D721Med (cell line): ENCODE measurements at regions not wholly inside any gene's neighbourhood (a gene's known extent, or its start where the extent isn't known, plus 50 kb on each side); places are given as distances from the start of the nearest gene placed in this dataset.
"Not testable (repeated sequence)": the region's sequence is repeated elsewhere in the genome, so short reads cannot be mapped to it uniquely, and the experiment has no call there.

ENCODE experiments used
- DNase-seq: peaks from one replicate; pipeline ENCODE4 v3.0.0; 2011; ENCODE audit warnings: low spot score; ENCODE audit not compliant: insufficient read length
- FAIRE-seq: peaks from 2 replicates; lab custom pipeline; 2011; peaks lifted over from hg19 to GRCh38; lab: Jason Lieb, UNC
- TF ChIP-seq, protein P1 (sequence below): IDR thresholded peaks from 2 replicates; pipeline ENCODE4 v1.5.1; 2012; ENCODE audit warnings: mild to moderate bottlenecking, control low read depth; ENCODE audit not compliant: insufficient read depth; ENCODE audit errors: missing control alignments

DNA sequence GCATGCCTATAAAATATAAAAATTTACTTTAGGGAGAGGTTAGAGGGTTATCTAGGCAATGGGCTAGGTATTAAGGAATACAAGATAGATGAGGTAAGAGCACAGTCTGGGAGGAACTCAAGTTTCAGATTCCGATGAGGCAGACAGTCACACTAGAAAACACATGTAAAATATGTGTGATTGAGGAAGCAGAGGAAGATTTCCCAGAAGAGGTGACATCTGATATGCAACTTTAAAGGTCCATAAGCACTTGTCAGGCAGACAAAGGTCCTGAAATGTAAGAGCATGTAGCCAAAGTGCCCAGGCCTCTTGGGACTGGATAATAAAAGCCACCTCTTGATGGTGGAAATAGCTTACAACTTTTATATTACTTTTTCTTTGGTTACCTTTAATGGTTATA, 81.1 kb upstream of the AADAT start:
- no peak for DNase-seq
- FAIRE-seq: no peak

GRCh38 chr4:170169699-170170098, 79.9 kb upstream of the AADAT start:
- DNase-seq (no peak), FAIRE-seq (no peak)
- TF ChIP-seq, protein P1, sequence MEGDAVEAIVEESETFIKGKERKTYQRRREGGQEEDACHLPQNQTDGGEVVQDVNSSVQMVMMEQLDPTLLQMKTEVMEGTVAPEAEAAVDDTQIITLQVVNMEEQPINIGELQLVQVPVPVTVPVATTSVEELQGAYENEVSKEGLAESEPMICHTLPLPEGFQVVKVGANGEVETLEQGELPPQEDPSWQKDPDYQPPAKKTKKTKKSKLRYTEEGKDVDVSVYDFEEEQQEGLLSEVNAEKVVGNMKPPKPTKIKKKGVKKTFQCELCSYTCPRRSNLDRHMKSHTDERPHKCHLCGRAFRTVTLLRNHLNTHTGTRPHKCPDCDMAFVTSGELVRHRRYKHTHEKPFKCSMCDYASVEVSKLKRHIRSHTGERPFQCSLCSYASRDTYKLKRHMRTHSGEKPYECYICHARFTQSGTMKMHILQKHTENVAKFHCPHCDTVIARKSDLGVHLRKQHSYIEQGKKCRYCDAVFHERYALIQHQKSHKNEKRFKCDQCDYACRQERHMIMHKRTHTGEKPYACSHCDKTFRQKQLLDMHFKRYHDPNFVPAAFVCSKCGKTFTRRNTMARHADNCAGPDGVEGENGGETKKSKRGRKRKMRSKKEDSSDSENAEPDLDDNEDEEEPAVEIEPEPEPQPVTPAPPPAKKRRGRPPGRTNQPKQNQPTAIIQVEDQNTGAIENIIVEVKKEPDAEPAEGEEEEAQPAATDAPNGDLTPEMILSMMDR: no peak

More for the DNA sequence above, 81.1 kb upstream of the AADAT start:
- TF ChIP-seq, protein P1: no peak

DNA sequence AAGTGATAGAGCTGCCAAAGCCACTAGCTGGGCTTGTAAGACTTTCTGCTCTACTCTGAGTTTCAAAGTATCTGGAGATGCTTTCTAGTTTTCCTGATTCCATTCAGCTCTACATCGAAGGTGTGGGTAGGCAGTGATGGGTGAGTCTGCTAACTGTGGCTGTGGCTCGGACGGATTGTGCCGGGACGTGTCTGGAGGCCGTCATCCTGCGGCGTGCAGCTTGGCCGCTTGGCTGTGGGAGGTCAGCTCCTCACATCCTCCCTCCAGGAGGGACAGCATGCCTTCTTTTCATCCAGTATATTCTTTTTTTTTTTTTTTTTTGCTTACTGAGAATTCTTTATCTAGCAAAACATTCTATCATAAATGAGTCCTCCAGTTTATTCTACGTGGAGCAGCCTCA, 77.9 kb upstream of the AADAT start:
- TF ChIP-seq, protein P1: no peak
- FAIRE-seq (no peak), DNase-seq (no peak)

- not testable (repeated sequence) for FAIRE-seq, DNase-seq
Measured at GRCh38 chr4:170166193-170166592, 76.4 kb upstream of the AADAT start.

DNA sequence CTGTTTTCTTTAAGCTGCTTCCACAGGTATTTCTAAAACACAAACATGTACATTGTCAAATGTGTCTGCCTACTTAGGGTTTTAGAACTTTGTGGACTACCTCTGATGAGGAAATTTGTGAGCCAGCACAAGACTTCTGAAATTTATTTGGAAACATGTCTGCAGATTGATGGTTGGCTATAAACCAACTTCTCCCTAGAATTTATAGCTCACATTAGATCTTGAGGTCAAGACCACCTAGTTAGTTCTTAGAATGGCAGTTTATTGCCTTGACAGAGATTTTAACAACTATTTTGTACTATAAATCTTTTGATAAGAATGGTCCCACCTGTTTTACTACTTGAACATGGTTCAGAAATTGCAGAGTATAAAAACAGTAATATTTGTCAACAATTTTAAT, 72.7 kb upstream of the AADAT start:
- FAIRE-seq (no peak), DNase-seq (no peak)
- TF ChIP-seq, protein P1: no peak

- no peak for FAIRE-seq
- no peak for DNase-seq
- TF ChIP-seq, protein P1: no peak
Measured at GRCh38 chr4:170157670-170158069, 67.9 kb upstream of the AADAT start.

GRCh38 chr4:170145120-170145519, 55.4 kb upstream of the AADAT start:
- DNase-seq: no peak
- no peak for FAIRE-seq
- TF ChIP-seq, protein P1: no peak

DNA sequence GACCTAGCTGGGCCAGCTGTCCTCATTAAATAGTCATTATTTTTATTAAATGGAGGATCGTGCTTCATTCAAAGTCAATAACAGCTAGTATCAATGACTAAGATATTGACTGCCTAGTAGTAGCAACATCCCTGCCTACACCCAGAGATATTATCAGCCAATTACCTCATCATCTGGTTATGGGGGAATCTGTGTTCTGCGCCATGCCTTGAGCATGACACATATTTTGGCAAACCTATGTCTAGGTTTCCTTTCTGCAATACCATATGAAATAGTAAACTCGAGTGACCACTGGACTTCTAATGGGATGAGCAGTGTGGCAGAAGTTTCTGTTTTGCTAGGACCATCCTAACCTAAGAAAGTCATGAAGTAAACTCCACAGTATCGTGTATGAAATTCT, 50.0 kb upstream of the AADAT start:
- FAIRE-seq (no peak), DNase-seq (no peak)
- TF ChIP-seq, protein P1: no peak
